GM23338 (cell line): ENCODE measurements at regions not wholly inside any gene's neighbourhood (a gene's known extent, or its start where the extent isn't known, plus 50 kb on each side); places are given as distances from the start of the nearest gene placed in this dataset.

ENCODE experiments used
- ATAC-seq: fragments of 200-7000 bp; cut with Tn5 transposase; 3 replicates; pipeline ENCODE4 v1.9.1; 2020
- DNase-seq: peaks from one replicate; pipeline ENCODE4 v3.0.0-alpha.2; 2015; ENCODE audit warnings: low spot score
- H2AFZ ChIP-seq: fragments of 200-600 bp; sonication (generic); 2 replicates; pipeline ENCODE4 v1.8.0; 2016; ENCODE audit warnings: antibody characterized with exemption, mild to moderate bottlenecking, moderate library complexity
- H3F3A ChIP-seq: fragments of 200-600 bp; sonication (generic); replicated peaks from 2 replicates; pipeline ENCODE4 v1.8.0; 2017; ENCODE audit warnings: antibody characterized with exemption, mixed run types, low read depth
- H3K27ac ChIP-seq: fragments of 200-600 bp; sonication (generic); 2 replicates; pipeline ENCODE4 v1.6.1; 2016; ENCODE audit warnings: low read depth
- H3K27me3 ChIP-seq: fragments of 200-600 bp; sonication (generic); 2 replicates; pipeline ENCODE4 v1.8.0; 2016; ENCODE audit warnings: mild to moderate bottlenecking, mixed run types, moderate library complexity; ENCODE audit not compliant: insufficient read depth
- H3K36me3 ChIP-seq: fragments of 200-600 bp; sonication (generic); 2 replicates; pipeline ENCODE4 v1.8.0; 2016; ENCODE audit warnings: mild to moderate bottlenecking; ENCODE audit not compliant: insufficient read depth
- H3K4me1 ChIP-seq: fragments of 200-600 bp; sonication (generic); 2 replicates; pipeline ENCODE4 v1.8.0; 2016; ENCODE audit warnings: mild to moderate bottlenecking, moderate library complexity; ENCODE audit not compliant: insufficient read depth
- H3K4me2 ChIP-seq: fragments of 200-600 bp; sonication (generic); 2 replicates; pipeline ENCODE4 v1.7.1; 2017; ENCODE audit warnings: mixed run types
- H3K4me3 ChIP-seq: fragments of 200-600 bp; sonication (generic); 2 replicates; pipeline ENCODE4 v1.6.1; 2016; ENCODE audit warnings: mixed run types
- H3K79me2 ChIP-seq: fragments of 200-600 bp; sonication (generic); replicated peaks from 2 replicates; pipeline ENCODE4 v1.8.0; 2017; ENCODE audit warnings: mild to moderate bottlenecking; ENCODE audit not compliant: insufficient read depth
- H3K9me2 ChIP-seq: fragments of 200-600 bp; sonication (generic); 2 replicates; pipeline ENCODE4 v1.8.0; 2017; ENCODE audit not compliant: insufficient read depth
- H4K20me1 ChIP-seq: fragments of 200-600 bp; sonication (generic); replicated peaks from 2 replicates; pipeline ENCODE4 v1.8.0; 2017; ENCODE audit warnings: mild to moderate bottlenecking; ENCODE audit not compliant: insufficient read depth
- H3K27ac Mint-ChIP-seq: 2 replicates; pipeline ENCODE4 v1.8.0; 2020; ENCODE audit warnings: inconsistent platforms, mild to moderate bottlenecking, moderate library complexity, mixed read lengths
- H3K27me3 Mint-ChIP-seq: 3 replicates; pipeline ENCODE4 v1.8.0; 2022; ENCODE audit warnings: low read depth, mild to moderate bottlenecking, moderate library complexity, mixed read lengths, inconsistent platforms; ENCODE audit not compliant: insufficient read depth, poor library complexity
- H3K36me3 Mint-ChIP-seq: 3 replicates; pipeline ENCODE4 v1.8.0; 2021; ENCODE audit warnings: low read depth, mild to moderate bottlenecking, inconsistent platforms, moderate library complexity, mixed read lengths
- H3K4me1 Mint-ChIP-seq: 3 replicates; pipeline ENCODE4 v1.8.0; 2020; ENCODE audit warnings: mild to moderate bottlenecking, inconsistent platforms, mixed read lengths
- H3K4me3 Mint-ChIP-seq: 3 replicates; pipeline ENCODE4 v1.8.0; 2021; ENCODE audit warnings: moderate library complexity, mild to moderate bottlenecking, inconsistent platforms, mixed read lengths
- H3K9me3 Mint-ChIP-seq: 3 replicates; pipeline ENCODE4 v1.8.0; 2020; ENCODE audit warnings: moderate library complexity, mild to moderate bottlenecking, inconsistent platforms, mixed read lengths
- CREB1 ChIP-seq: fragments of 250-450 bp; sonication (Bioruptor Pico); IDR thresholded peaks from 2 replicates; pipeline ENCODE4 v1.5.0; 2020; ENCODE audit warnings: low read depth, mild to moderate bottlenecking, moderate library complexity
- EZH2 ChIP-seq: fragments of 200-600 bp; sonication (generic); IDR thresholded peaks from one replicate; pipeline ENCODE4 v1.8.0; 2017; ENCODE audit warnings: antibody characterized with exemption, mild to moderate bottlenecking, low read depth; ENCODE audit not compliant: unreplicated experiment
- EZH2phosphoT487 ChIP-seq: fragments of 200-600 bp; sonication (generic); IDR thresholded peaks from one replicate; pipeline ENCODE4 v1.8.1; 2018; ENCODE audit warnings: antibody characterized with exemption; ENCODE audit not compliant: unreplicated experiment
- JUNB ChIP-seq: IDR thresholded peaks from one replicate; pipeline ENCODE4 v1.6.1; 2016; ENCODE audit warnings: antibody characterized with exemption; ENCODE audit not compliant: unreplicated experiment
- NANOG ChIP-seq: IDR thresholded peaks from 2 replicates; pipeline ENCODE4 v1.6.1; 2016; ENCODE audit warnings: antibody characterized with exemption, borderline replicate concordance
- POLR2AphosphoS5 ChIP-seq: IDR thresholded peaks from 2 replicates; pipeline ENCODE4 v1.6.1; 2016; ENCODE audit warnings: antibody characterized with exemption, low read depth
- REST ChIP-seq: IDR thresholded peaks from one replicate; pipeline ENCODE4 v1.6.1; 2018; ENCODE audit warnings: antibody characterized with exemption; ENCODE audit not compliant: unreplicated experiment
- STAT1 ChIP-seq: IDR thresholded peaks from one replicate; pipeline ENCODE4 v1.6.1; 2016; ENCODE audit warnings: antibody characterized with exemption; ENCODE audit not compliant: unreplicated experiment
- ZNF114 ChIP-seq: fragments of 250-450 bp; sonication (Bioruptor Pico); IDR thresholded peaks from 2 replicates; pipeline ENCODE4 v1.5.0; 2020; ENCODE audit warnings: mild to moderate bottlenecking, moderate library complexity
- ZNF331 ChIP-seq: fragments of 250-450 bp; sonication (Bioruptor Pico); IDR thresholded peaks from 2 replicates; pipeline ENCODE4 v1.5.0; 2020; ENCODE audit warnings: low read depth, mild to moderate bottlenecking, moderate library complexity
- TF ChIP-seq, protein P1 (sequence below): fragments of 250-450 bp; sonication (Bioruptor Pico); IDR thresholded peaks from 2 replicates; pipeline ENCODE4 v1.5.0; 2020; ENCODE audit warnings: mild to moderate bottlenecking, moderate library complexity
- TF ChIP-seq, protein P2 (sequence below), 2 experiments: fragments of 200-600 bp in 1 of 2; sonication (generic) in 1 of 2; conservative IDR thresholded peaks; 2 replicates each; pipeline versions ENCODE4 v1.5.1 to v1.6.1; 2016 to 2017; ENCODE audit warnings: antibody characterized with exemption in 2 of 2, low read depth in 2 of 2, mild to moderate bottlenecking in 2 of 2, moderate library complexity in 1 of 2

GRCh38 chr18:44502221-44502620, 178.5 kb upstream of the SETBP1 start:
- H3K4me2 ChIP-seq, result no peak overlapping the region
- TF ChIP-seq EZH2 (no peak), POLR2AphosphoS5 (no peak), ZNF114 (CRISPR knock-in tag) (no peak)
- H3K27ac ChIP-seq, result no peak overlapping the region
- H3K27me3 ChIP-seq, result no peaks in the 10 kb centered on the region
- ATAC-seq, result no peak
- no peak overlapping the region for H2AFZ ChIP-seq
- no peak overlapping the region for H3K4me3 ChIP-seq
- H3K9me3 Mint-ChIP-seq, result no peaks in the 10 kb centered on the region
- no peaks in the 10 kb centered on the region for H3F3A ChIP-seq
- DNase-seq, result no peak
- no peaks in the 10 kb centered on the region for H3K79me2 ChIP-seq
- H3K4me3 Mint-ChIP-seq, result no peak overlapping the region
- no peaks in the 10 kb centered on the region for H3K4me1 ChIP-seq
- no peaks in the 10 kb centered on the region for H3K4me1 Mint-ChIP-seq
- H3K9me2 ChIP-seq, result no peaks in the 10 kb centered on the region
- no peak overlapping the region for H3K27ac Mint-ChIP-seq
- no peaks in the 10 kb centered on the region for H3K27me3 Mint-ChIP-seq
- H3K36me3 Mint-ChIP-seq, result no peaks in the 10 kb centered on the region
- H4K20me1 ChIP-seq, result no peaks in the 10 kb centered on the region
- H3K36me3 ChIP-seq, result no peaks in the 10 kb centered on the region

DNA sequence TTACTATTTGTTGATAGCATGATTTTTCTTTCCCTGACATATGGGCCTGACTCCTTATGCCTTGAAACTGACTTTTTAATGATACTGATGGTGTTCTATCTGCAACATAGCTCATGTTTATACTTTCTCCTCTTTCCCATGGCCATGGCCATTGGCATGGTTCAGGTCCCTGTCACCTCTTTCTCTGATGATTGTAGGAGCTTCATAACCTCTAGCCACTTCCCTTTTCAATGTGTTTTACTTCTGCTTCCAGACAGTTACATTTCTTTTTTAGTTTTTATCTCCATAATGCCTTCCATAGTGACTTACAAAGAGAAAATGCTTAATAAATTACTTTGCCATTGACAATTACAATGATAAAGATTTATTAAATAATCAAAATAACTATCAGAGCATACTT, 177.9 kb upstream of the SETBP1 start:
- no peaks in the 10 kb centered on the region for H3K4me1 Mint-ChIP-seq
- H4K20me1 ChIP-seq, result no peaks in the 10 kb centered on the region
- TF ChIP-seq CREB1 (CRISPR knock-in tag) (no peak), POLR2AphosphoS5 (no peak), REST (no peak), ZNF331 (no peak), STAT1 (no peak), EZH2 (no peak), EZH2phosphoT487 (no peak), NANOG (no peak), JUNB (no peak)
- TF ChIP-seq, protein P1, sequence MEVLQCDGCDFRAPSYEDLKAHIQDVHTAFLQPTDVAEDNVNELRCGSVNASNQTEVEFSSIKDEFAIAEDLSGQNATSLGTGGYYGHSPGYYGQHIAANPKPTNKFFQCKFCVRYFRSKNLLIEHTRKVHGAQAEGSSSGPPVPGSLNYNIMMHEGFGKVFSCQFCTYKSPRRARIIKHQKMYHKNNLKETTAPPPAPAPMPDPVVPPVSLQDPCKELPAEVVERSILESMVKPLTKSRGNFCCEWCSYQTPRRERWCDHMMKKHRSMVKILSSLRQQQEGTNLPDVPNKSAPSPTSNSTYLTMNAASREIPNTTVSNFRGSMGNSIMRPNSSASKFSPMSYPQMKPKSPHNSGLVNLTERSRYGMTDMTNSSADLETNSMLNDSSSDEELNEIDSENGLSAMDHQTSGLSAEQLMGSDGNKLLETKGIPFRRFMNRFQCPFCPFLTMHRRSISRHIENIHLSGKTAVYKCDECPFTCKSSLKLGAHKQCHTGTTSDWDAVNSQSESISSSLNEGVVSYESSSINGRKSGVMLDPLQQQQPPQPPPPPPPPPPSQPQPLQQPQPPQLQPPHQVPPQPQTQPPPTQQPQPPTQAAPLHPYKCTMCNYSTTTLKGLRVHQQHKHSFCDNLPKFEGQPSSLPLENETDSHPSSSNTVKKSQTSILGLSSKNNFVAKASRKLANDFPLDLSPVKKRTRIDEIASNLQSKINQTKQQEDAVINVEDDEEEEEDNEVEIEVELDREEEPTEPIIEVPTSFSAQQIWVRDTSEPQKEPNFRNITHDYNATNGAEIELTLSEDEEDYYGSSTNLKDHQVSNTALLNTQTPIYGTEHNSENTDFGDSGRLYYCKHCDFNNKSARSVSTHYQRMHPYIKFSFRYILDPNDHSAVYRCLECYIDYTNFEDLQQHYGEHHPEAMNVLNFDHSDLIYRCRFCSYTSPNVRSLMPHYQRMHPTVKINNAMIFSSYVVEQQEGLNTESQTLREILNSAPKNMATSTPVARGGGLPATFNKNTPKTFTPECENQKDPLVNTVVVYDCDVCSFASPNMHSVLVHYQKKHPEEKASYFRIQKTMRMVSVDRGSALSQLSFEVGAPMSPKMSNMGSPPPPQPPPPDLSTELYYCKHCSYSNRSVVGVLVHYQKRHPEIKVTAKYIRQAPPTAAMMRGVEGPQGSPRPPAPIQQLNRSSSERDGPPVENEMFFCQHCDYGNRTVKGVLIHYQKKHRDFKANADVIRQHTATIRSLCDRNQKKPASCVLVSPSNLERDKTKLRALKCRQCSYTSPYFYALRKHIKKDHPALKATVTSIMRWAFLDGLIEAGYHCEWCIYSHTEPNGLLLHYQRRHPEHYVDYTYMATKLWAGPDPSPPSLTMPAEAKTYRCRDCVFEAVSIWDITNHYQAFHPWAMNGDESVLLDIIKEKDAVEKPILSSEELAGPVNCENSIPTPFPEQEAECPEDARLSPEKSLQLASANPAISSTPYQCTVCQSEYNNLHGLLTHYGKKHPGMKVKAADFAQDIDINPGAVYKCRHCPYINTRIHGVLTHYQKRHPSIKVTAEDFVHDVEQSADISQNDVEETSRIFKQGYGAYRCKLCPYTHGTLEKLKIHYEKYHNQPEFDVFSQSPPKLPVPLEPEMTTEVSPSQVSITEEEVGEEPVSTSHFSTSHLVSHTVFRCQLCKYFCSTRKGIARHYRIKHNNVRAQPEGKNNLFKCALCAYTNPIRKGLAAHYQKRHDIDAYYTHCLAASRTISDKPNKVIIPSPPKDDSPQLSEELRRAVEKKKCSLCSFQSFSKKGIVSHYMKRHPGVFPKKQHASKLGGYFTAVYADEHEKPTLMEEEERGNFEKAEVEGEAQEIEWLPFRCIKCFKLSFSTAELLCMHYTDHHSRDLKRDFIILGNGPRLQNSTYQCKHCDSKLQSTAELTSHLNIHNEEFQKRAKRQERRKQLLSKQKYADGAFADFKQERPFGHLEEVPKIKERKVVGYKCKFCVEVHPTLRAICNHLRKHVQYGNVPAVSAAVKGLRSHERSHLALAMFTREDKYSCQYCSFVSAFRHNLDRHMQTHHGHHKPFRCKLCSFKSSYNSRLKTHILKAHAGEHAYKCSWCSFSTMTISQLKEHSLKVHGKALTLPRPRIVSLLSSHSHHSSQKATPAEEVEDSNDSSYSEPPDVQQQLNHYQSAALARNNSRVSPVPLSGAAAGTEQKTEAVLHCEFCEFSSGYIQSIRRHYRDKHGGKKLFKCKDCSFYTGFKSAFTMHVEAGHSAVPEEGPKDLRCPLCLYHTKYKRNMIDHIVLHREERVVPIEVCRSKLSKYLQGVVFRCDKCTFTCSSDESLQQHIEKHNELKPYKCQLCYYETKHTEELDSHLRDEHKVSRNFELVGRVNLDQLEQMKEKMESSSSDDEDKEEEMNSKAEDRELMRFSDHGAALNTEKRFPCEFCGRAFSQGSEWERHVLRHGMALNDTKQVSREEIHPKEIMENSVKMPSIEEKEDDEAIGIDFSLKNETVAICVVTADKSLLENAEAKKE, result no peak
- TF ChIP-seq, protein P2, sequence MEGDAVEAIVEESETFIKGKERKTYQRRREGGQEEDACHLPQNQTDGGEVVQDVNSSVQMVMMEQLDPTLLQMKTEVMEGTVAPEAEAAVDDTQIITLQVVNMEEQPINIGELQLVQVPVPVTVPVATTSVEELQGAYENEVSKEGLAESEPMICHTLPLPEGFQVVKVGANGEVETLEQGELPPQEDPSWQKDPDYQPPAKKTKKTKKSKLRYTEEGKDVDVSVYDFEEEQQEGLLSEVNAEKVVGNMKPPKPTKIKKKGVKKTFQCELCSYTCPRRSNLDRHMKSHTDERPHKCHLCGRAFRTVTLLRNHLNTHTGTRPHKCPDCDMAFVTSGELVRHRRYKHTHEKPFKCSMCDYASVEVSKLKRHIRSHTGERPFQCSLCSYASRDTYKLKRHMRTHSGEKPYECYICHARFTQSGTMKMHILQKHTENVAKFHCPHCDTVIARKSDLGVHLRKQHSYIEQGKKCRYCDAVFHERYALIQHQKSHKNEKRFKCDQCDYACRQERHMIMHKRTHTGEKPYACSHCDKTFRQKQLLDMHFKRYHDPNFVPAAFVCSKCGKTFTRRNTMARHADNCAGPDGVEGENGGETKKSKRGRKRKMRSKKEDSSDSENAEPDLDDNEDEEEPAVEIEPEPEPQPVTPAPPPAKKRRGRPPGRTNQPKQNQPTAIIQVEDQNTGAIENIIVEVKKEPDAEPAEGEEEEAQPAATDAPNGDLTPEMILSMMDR (conservative IDR thresholded peaks at IDR 0.05; ENCODE audit: low read depth in 2 of 2), result no peak

More for the DNA sequence above, 177.9 kb upstream of the SETBP1 start:
- Histone ChIP-seq H3K4me2 (no peak overlapping the region), H3K27me3 (no peaks in the 10 kb centered on the region), H3K4me1 (no peaks in the 10 kb centered on the region), H3K9me2 (no peaks in the 10 kb centered on the region), H2AFZ (no peak overlapping the region), H3K79me2 (no peaks in the 10 kb centered on the region), H3K36me3 (no peaks in the 10 kb centered on the region), H3K27ac (no peak overlapping the region), H3K4me3 (no peak overlapping the region), H3F3A (no peaks in the 10 kb centered on the region)
- no peaks in the 10 kb centered on the region for H3K36me3 Mint-ChIP-seq
- DNase-seq (no peak), ATAC-seq (no peak)
- no peaks in the 10 kb centered on the region for H3K9me3 Mint-ChIP-seq
- no peak overlapping the region for H3K4me3 Mint-ChIP-seq
- no peaks in the 10 kb centered on the region for H3K27me3 Mint-ChIP-seq
- no peak overlapping the region for H3K27ac Mint-ChIP-seq
